HL-60 (cell line): ENCODE measurements at regions not wholly inside any gene's neighbourhood (a gene's known extent, or its start where the extent isn't known, plus 50 kb on each side); places are given as distances from the start of the nearest gene placed in this dataset.
"Not testable (repeated sequence)": the region's sequence is repeated elsewhere in the genome, so short reads cannot be mapped to it uniquely, and the experiment has no call there.

ENCODE experiments used
- DNase-seq, 2 experiments: peaks; one replicate each; pipeline ENCODE4 v3.0.0-alpha.2; 2010 to 2020; ENCODE audit warnings: low read depth in 1 of 2, low spot score in 1 of 2
- H3K27ac ChIP-seq: fragments of 250-450 bp; sonication (Bioruptor Pico); replicated peaks from 2 replicates; pipeline ENCODE4 v1.5.1; 2020; ENCODE audit warnings: mild to moderate bottlenecking, moderate library complexity
- H3K27me3 ChIP-seq: fragments of 250-450 bp; sonication (Bioruptor Pico); 2 replicates; pipeline ENCODE4 v1.5.1; 2021; ENCODE audit warnings: mild to moderate bottlenecking, moderate library complexity; ENCODE audit not compliant: insufficient read depth, poor library complexity, severe bottlenecking
- H3K4me3 ChIP-seq: replicated peaks from 2 replicates; pipeline ENCODE4 v1.5.1; 2011; ENCODE audit warnings: mild to moderate bottlenecking, control low read depth, low read length; ENCODE audit not compliant: insufficient read depth
- GABPA ChIP-seq: IDR thresholded peaks from 2 replicates; pipeline ENCODE4 v1.6.1; 2012; ENCODE audit warnings: low read depth
- POLR2AphosphoS5 ChIP-seq: IDR thresholded peaks from 2 replicates; pipeline ENCODE4 v1.6.1; 2012; ENCODE audit warnings: low read depth
- REST ChIP-seq: IDR thresholded peaks from 2 replicates; pipeline ENCODE4 v1.6.1; 2012; ENCODE audit warnings: low read depth; ENCODE audit not compliant: insufficient replicate concordance
- SPI1 ChIP-seq: IDR thresholded peaks from 2 replicates; pipeline ENCODE4 v1.6.1; 2012; ENCODE audit warnings: low read depth, mild to moderate bottlenecking, borderline replicate concordance
- TF ChIP-seq, protein P1 (sequence below): IDR thresholded peaks from one replicate; pipeline ENCODE4 v1.5.1; 2011; ENCODE audit warnings: low read length, control low read depth, inconsistent platforms; ENCODE audit not compliant: insufficient read depth

DNA sequence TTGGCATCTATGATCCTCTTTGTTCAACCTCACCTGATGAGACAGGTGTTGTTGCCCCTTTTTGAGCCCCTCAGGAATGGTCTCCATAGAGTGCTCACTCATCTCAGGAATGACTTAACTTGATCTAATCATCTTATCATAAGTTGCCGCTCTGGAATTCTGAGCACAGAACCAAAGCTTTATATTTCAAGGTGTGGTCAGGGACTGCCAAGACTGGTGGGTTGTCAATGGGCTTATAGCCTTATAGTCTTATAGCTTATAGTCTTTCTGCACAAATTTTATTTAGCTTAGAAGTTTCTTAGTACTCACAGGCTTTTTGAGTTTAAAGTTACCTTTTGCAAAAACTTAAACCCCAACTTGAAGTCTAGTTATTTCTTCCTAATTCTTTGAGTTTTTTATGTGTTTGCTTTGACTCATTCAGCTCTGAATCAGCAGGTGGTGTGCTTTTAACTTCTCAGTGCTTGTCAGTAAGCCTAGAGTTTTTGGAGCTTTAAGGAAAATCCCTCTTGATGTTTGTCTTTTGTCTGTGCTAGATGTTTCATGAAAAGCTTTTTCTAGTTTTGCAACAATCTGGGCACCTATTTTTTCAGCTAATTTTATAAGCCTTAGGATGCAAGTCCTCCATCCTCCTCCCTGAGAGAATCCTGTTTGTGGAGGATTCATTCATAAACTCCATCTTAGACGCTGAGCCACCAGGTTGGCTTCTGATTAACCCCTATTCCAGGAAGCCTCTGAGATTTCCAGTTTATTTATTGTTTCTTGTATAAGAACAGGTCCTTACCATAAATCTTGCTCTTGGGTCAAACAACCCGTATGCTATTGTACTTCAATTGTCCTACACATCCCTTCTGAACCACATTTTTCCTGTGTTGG lies 72.3 kb upstream of the SSTR4 start:
- TF ChIP-seq REST, result no peak
- TF ChIP-seq, protein P1, sequence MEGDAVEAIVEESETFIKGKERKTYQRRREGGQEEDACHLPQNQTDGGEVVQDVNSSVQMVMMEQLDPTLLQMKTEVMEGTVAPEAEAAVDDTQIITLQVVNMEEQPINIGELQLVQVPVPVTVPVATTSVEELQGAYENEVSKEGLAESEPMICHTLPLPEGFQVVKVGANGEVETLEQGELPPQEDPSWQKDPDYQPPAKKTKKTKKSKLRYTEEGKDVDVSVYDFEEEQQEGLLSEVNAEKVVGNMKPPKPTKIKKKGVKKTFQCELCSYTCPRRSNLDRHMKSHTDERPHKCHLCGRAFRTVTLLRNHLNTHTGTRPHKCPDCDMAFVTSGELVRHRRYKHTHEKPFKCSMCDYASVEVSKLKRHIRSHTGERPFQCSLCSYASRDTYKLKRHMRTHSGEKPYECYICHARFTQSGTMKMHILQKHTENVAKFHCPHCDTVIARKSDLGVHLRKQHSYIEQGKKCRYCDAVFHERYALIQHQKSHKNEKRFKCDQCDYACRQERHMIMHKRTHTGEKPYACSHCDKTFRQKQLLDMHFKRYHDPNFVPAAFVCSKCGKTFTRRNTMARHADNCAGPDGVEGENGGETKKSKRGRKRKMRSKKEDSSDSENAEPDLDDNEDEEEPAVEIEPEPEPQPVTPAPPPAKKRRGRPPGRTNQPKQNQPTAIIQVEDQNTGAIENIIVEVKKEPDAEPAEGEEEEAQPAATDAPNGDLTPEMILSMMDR, result no peak
- TF ChIP-seq SPI1, result no peak
- no peak for TF ChIP-seq GABPA
- no peak for TF ChIP-seq POLR2AphosphoS5
- H3K4me3 ChIP-seq, result no peak overlapping the region
- H3K27me3 ChIP-seq, result no peaks in the 10 kb centered on the region
- no peak overlapping the region for H3K27ac ChIP-seq
- no peak for DNase-seq

DNA sequence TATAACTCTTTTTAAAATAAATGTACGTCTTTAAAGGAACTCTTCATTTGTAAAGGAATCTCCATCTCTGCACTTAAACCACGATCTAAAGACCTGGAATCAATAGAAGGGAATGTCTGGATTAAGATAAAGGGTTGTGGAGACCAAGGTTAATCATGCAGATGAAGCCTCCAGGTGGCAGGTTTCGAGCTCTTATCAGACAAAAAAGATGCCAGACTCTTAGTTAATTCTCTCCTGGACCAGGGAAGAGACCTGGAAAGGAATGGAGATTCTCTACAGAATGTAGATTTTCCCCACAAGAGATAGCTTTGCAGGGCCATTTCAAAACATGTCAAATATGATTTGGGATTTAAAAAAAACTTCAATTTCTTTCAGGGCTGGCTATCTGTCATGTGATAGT lies 71.5 kb upstream of the SSTR4 start:
- DNase-seq, result no peak
- Histone ChIP-seq H3K27me3 (no peaks in the 10 kb centered on the region), H3K27ac (no peak overlapping the region), H3K4me3 (no peak overlapping the region)
- TF ChIP-seq GABPA (no peak), SPI1 (no peak), POLR2AphosphoS5 (no peak)
- TF ChIP-seq, protein P1, result no peak

- Histone ChIP-seq H3K27me3 (no peaks in the 10 kb centered on the region), H3K4me3 (no peak overlapping the region), H3K27ac (no peak overlapping the region)
- no peak for DNase-seq
- TF ChIP-seq SPI1, result no peak
- no peak for TF ChIP-seq POLR2AphosphoS5
- TF ChIP-seq GABPA, result no peak
- no peak for TF ChIP-seq REST
- TF ChIP-seq, protein P1, result no peak
Measured at GRCh38 chr20:22966787-22967464, 68.2 kb upstream of the SSTR4 start.

DNA sequence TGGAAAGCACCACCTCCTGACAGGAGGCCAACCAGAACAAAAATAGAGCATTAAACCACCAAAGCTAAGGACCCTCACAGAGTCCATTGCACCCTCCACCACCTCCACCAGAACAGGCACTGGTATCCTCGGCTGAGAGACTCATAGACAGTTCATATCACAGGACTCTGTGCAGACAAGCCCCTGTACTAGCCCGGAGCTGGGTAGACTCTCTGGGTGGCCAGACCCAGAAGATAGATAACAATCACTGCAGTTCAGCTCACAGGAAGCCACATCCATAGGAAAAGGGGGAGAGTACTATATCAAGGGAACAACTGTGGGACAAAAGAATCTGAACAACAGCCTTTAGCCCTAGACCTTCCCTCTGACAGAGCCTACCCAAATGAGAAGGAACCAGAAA lies 67.4 kb upstream of the SSTR4 start:
- not testable (repeated sequence) for H3K4me3 ChIP-seq, H3K27ac ChIP-seq, H3K27me3 ChIP-seq, DNase-seq

DNA sequence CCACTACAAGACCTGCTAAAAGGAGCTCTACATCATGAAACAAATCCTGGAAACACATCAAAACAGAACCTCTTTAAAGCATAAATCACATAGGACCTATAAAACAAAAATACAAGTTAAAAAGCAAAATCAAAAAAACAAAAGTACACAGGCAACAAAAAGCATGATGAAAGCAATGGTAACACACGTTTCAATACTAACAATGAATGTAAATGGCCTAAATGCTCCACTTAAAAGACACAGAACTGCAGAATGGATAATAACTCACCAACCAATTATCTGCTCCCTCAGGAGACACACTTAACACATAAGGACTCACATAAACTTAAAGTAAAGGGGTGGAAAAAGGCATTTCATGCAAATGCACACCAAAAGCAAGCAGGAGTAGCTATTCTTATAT lies 66.1 kb upstream of the SSTR4 start:
- not testable (repeated sequence) for H3K27ac ChIP-seq

More for the DNA sequence above, 66.1 kb upstream of the SSTR4 start:
- H3K4me3 ChIP-seq, DNase-seq, H3K27me3 ChIP-seq: not testable (repeated sequence)
